GM12878 (cell line): ENCODE measurements at regions not wholly inside any gene's neighbourhood (a gene's known extent, or its start where the extent isn't known, plus 50 kb on each side); places are given as distances from the start of the nearest gene placed in this dataset.

Experiments used
- ATAC-seq: fragments of 200-7000 bp; cut with Tn5 transposase; 3 replicates; pipeline ENCODE4 v1.9.1; 2020; ENCODE audit warnings: mild to moderate bottlenecking, moderate library complexity
- BruUV-seq: library from RNA; stranded (reverse); fragments of 400-500 nt; replicated peaks from 2 replicates; lab custom pipeline; 2021; lab: Mats Ljungman, UMichigan
- CTCF ChIA-PET: fragments of 300-600 bp; sonication (Branson Sonifier 250); formaldehyde crosslinking; extraction: SDS; loops from one replicate; lab custom pipeline; 2021; ENCODE audit warnings: inconsistent platforms; lab: Yijun Ruan, JAX
- POLR2A ChIA-PET: fragments of 350-600 bp; formaldehyde crosslinking; extraction: SDS; loops from one replicate; lab custom pipeline; 2021; ENCODE audit warnings: inconsistent platforms; lab: Charles Lee
- RAD21 ChIA-PET: fragments of 300-600 bp; sonication (Branson Sonifier 250); formaldehyde crosslinking; loops from one replicate; lab custom pipeline; 2023; ENCODE audit warnings: antibody characterized with exemption; ENCODE audit not compliant: unreplicated experiment; lab: Charles Lee
- SMC1A ChIA-PET: fragments of 300-600 bp; sonication (Branson Sonifier 250); formaldehyde crosslinking; loops from one replicate; lab custom pipeline; 2023; ENCODE audit not compliant: unreplicated experiment, uncharacterized antibody; lab: Charles Lee
- DNase-seq: peaks from one replicate; pipeline ENCODE4 v3.0.0-alpha.2; 2011; ENCODE audit warnings: low read depth, low spot score
- FAIRE-seq: peaks from 3 replicates; lab custom pipeline; 2011; peaks lifted over from hg19 to GRCh38; lab: Jason Lieb, UNC
- H2AFZ ChIP-seq: 2 replicates; pipeline ENCODE4 v1.6.0; 2011; ENCODE audit warnings: low read depth, low read length, control low read depth; ENCODE audit not compliant: control insufficient read depth
- H3K27ac ChIP-seq: 2 replicates; pipeline ENCODE4 v1.5.1; 2011; ENCODE audit warnings: control low read depth; ENCODE audit not compliant: control insufficient read depth, insufficient read depth
- H3K27me3 ChIP-seq, 2 experiments: replicated peaks in 1 of 2; 2 replicates each; pipeline versions ENCODE4 v1.6.0 to v1.6.1; 2011; ENCODE audit warnings: low read length in 1 of 2; ENCODE audit not compliant: control insufficient read depth in 2 of 2, insufficient read depth in 2 of 2
- H3K36me3 ChIP-seq, 2 experiments: 2 replicates each; pipeline ENCODE4 v1.5.1; 2011; ENCODE audit warnings: low read length in 1 of 2; ENCODE audit not compliant: control insufficient read depth in 2 of 2, insufficient read depth in 2 of 2
- H3K4me1 ChIP-seq: 2 replicates; pipeline ENCODE4 v1.6.1; 2011; ENCODE audit warnings: mild to moderate bottlenecking, low read length, moderate library complexity, mixed read lengths; ENCODE audit not compliant: control insufficient read depth, insufficient read depth
- H3K4me2 ChIP-seq: 2 replicates; pipeline ENCODE4 v1.6.0; 2011; ENCODE audit warnings: control low read depth; ENCODE audit not compliant: control insufficient read depth, insufficient read depth
- H3K4me3 ChIP-seq: fragments of 200-600 bp; sonication (generic); 2 replicates; pipeline ENCODE4 v1.5.1; 2016
- H3K79me2 ChIP-seq: 2 replicates; pipeline ENCODE4 v1.6.0; 2011; ENCODE audit warnings: low read length; ENCODE audit not compliant: control insufficient read depth, insufficient read depth
- H3K9ac ChIP-seq: 2 replicates; pipeline ENCODE4 v1.8.0; 2011; ENCODE audit warnings: low read length, control low read depth, mixed read lengths; ENCODE audit not compliant: control insufficient read depth, insufficient read depth
- H3K9me3 ChIP-seq: replicated peaks from 3 replicates; pipeline ENCODE4 v1.5.1; 2011; ENCODE audit warnings: mild to moderate bottlenecking, low read length; ENCODE audit not compliant: control insufficient read depth, insufficient read depth
- H4K20me1 ChIP-seq: 2 replicates; pipeline ENCODE4 v1.6.0; 2011; ENCODE audit not compliant: control insufficient read depth, insufficient read depth
- ATF7 ChIP-seq: fragments of 450-650 bp; IDR thresholded peaks from 2 replicates; pipeline ENCODE4 v1.6.1; 2016; ENCODE audit warnings: low read depth, mild to moderate bottlenecking
- DPF2 ChIP-seq: fragments of 450-650 bp; IDR thresholded peaks from 2 replicates; pipeline ENCODE4 v1.6.1; 2017; ENCODE audit warnings: mild to moderate bottlenecking
- EZH2 ChIP-seq: IDR thresholded peaks from 2 replicates; pipeline ENCODE4 v1.6.1; 2012; ENCODE audit warnings: low read depth, mild to moderate bottlenecking, control low read depth, inconsistent platforms, low read length, borderline replicate concordance; ENCODE audit not compliant: control insufficient read depth
- IKZF1 ChIP-seq: fragments of 450-650 bp; conservative IDR thresholded peaks from 2 replicates; pipeline ENCODE4 v1.6.1; 2017; ENCODE audit warnings: antibody characterized with exemption, mild to moderate bottlenecking
- NBN ChIP-seq: fragments of 450-650 bp; IDR thresholded peaks from 2 replicates; pipeline ENCODE4 v1.6.1; 2016
- POLR2A ChIP-seq: IDR thresholded peaks from 2 replicates; pipeline ENCODE4 v1.6.1; 2011; ENCODE audit warnings: low read depth, mild to moderate bottlenecking, low read length
- RB1 ChIP-seq: fragments of 450-650 bp; formaldehyde crosslinking; IDR thresholded peaks from 2 replicates; pipeline ENCODE4 v1.6.1; 2017; ENCODE audit warnings: mild to moderate bottlenecking, borderline replicate concordance
- SIN3A ChIP-seq: IDR thresholded peaks from 2 replicates; pipeline ENCODE4 v1.6.1; 2012; ENCODE audit warnings: low read depth, low read length, improper control_type of control experiment
- SP1 ChIP-seq: IDR thresholded peaks from one replicate; pipeline ENCODE4 v1.6.1; 2011; ENCODE audit warnings: low read depth, low read length
- TARDBP ChIP-seq: IDR thresholded peaks from 2 replicates; pipeline ENCODE4 v1.6.1; 2016; ENCODE audit warnings: borderline replicate concordance
- TCF7 ChIP-seq: IDR thresholded peaks from 2 replicates; pipeline ENCODE4 v1.6.1; 2014; ENCODE audit warnings: antibody characterized with exemption, borderline replicate concordance
- USF1 ChIP-seq: IDR thresholded peaks from 2 replicates; pipeline ENCODE4 v1.6.1; 2011; ENCODE audit warnings: borderline replicate concordance, low read depth, mild to moderate bottlenecking, moderate library complexity, mixed read lengths, low read length; ENCODE audit not compliant: insufficient read depth; ENCODE audit errors: extremely low read length
- ZBTB4 ChIP-seq: fragments of 450-650 bp; formaldehyde crosslinking; IDR thresholded peaks from 2 replicates; pipeline ENCODE4 v1.4.0; 2022; ENCODE audit warnings: mild to moderate bottlenecking, moderate library complexity
- WGBS: methylation state at CpG from one replicate; pipeline ENCODE4 v1.1.6; 2016; ENCODE audit warnings: low lambda C conversion rate; ENCODE audit not compliant: insufficient replicate concordance, insufficient coverage; ENCODE audit errors: missing lambda C conversion rate; 5-methylcytosine and 5-hydroxymethylcytosine counted together
- in situ Hi-C: fragments of 300-500 bp; cut with MboI; formaldehyde crosslinking; loops from 9 replicates; pipeline ENCODE4 v1.14.3; 2018; ENCODE audit warnings: mixed read lengths
- intact Hi-C: fragments of 100-400 bp; cut with micrococcal nuclease; formaldehyde crosslinking; loops from one replicate; pipeline ENCODE4 v1.14.2; 2022; ENCODE audit not compliant: unreplicated experiment

- Histone ChIP-seq H3K27me3 (no peaks in the 10 kb centered on the region), H4K20me1 (no peaks in the 10 kb centered on the region), H3K9me3 (no peaks in the 10 kb centered on the region), H3K4me3 (no peak overlapping the region), H3K79me2 (no peaks in the 10 kb centered on the region), H3K27ac (no peak overlapping the region), H3K36me3 (no peaks in the 10 kb centered on the region)
- DNase-seq, result no peak
- BruUV-seq, result no TSS peak
- in situ Hi-C loops, result no loop called here
- intact Hi-C loops, result no loop called here
- POLR2A ChIA-PET, result no interaction called here
- CTCF ChIA-PET, result no interaction called here
- FAIRE-seq, result no peak
- 4% methylated on average over 2 of the region's 2 CpGs for WGBS
- no peak for TF ChIP-seq NBN
- no peak for TF ChIP-seq SP1
- TF ChIP-seq ATF7, result no peak
- no peak for TF ChIP-seq USF1
- no peak for TF ChIP-seq RB1
- no peak for TF ChIP-seq DPF2
- TF ChIP-seq TARDBP, result no peak
- TF ChIP-seq IKZF1, result no peak
- TF ChIP-seq EZH2, result no peak
- TF ChIP-seq TCF7, result no peak
- TF ChIP-seq POLR2A, result no peak
- no peak for TF ChIP-seq SIN3A
- no peak for TF ChIP-seq ZBTB4 (CRISPR knock-in tag)
- TF ChIP-seq, all 136 proteins: peak for 0
- Histone ChIP-seq H3K4me2 (no peak overlapping the region), H3K9ac (no peak overlapping the region), H3K4me1 (no peaks in the 10 kb centered on the region), H2AFZ (no peak overlapping the region)
- ChIA-PET SMC1A (interaction anchor here (1.2 kb wide), 1 partner anchor 13 kb away, joined by 3 read pairs; no protein-coding TSS in a partner anchor), RAD21 (no interaction called here)
- no peak for ATAC-seq
Observed at GRCh38 chr6:76768556-76768955, 694.7 kb downstream of the HTR1B start.
